ENCODE measurements at regions not wholly inside any gene's neighbourhood (a gene's known extent, or its start where the extent isn't known, plus 50 kb on each side); places are given as distances from the start of the nearest gene placed in this dataset.

DNA sequence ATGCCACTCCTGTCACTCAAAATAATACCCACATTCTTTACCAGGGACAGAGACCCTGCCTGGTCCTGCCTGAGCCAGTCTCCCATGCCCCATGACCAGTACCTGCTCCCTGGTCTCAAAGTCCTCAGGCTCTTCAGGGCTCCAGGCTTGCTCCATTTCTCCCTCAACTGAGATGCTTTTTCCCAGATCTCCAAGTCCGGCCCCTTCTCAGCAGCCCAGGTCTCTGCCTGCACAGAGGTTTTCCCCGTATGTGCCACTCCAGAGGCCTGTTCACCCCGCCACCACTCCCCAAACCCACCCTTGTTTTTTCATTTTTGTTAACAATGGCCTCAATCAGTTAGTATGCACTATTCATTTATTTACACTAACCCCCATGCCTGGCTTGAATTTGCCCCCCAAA, 499.5 kb upstream of the MYT1L start:
- no peak for DNase-seq (ENCODE audit: low read depth)
- TF ChIP-seq, protein P1, sequence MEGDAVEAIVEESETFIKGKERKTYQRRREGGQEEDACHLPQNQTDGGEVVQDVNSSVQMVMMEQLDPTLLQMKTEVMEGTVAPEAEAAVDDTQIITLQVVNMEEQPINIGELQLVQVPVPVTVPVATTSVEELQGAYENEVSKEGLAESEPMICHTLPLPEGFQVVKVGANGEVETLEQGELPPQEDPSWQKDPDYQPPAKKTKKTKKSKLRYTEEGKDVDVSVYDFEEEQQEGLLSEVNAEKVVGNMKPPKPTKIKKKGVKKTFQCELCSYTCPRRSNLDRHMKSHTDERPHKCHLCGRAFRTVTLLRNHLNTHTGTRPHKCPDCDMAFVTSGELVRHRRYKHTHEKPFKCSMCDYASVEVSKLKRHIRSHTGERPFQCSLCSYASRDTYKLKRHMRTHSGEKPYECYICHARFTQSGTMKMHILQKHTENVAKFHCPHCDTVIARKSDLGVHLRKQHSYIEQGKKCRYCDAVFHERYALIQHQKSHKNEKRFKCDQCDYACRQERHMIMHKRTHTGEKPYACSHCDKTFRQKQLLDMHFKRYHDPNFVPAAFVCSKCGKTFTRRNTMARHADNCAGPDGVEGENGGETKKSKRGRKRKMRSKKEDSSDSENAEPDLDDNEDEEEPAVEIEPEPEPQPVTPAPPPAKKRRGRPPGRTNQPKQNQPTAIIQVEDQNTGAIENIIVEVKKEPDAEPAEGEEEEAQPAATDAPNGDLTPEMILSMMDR (IDR thresholded peaks at IDR 0.05; ENCODE audit: insufficient read depth, low read length) = no peak
- no peak overlapping the region for H3K4me3 ChIP-seq (ENCODE audit: low read depth, low read length)

DNA sequence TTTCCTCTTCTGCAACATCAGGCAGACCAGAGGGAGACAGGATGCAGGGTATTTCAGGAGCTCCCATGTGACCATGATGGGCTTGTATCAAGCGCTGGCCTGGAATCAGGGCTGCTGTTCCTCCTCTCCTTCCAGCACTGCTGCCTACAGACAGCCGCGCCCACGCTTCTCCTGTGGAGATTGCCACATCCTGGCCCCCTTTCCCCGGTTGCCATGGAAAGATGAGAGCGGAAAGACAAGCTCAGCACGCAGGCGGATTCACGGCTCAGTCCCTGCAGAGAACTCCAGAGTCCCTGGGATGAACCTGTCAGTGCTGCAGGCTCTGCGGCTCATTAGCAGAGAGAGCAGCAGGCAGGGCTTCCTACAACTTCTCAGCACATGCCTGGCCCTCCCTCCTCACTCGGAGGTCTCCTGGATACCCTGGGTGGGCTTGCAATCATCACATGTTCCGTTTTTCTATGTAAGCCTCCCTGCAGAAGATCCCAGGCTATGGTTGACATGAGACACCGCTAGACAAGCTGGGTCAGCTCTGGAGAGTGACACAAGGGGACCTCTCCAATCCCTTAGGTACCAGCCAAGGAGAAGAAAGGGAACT, 497.8 kb upstream of the MYT1L start:
- H3K4me3 ChIP-seq (ENCODE audit: low read depth, low read length) = no peak overlapping the region
- TF ChIP-seq, protein P1 (IDR thresholded peaks at IDR 0.05; ENCODE audit: insufficient read depth, low read length) = no peak
- no peak for DNase-seq (ENCODE audit: low read depth)

DNA sequence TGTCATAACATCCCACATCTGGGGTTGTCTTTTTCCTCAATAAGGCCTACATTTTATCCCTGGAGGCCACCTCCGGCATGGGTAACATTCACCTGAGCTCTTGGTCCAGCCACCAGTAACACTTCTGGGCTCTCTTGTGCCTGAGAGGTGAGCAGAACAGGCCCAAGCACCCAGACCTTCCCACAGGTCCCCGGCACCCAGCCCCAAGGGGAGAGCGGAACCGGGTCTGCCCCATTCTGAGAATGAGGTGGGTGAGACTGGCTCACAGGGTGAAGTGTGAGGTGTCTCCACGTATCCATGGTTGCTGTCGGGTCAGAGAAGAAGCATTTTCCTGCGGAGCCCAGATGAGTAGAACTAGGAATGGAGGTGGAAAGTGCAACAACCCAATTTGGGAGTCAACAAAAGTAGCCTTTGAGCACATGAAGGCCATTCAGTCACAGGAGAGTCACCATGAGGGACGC, 496.7 kb upstream of the MYT1L start:
- TF ChIP-seq, protein P1 (IDR thresholded peaks at IDR 0.05; ENCODE audit: insufficient read depth, low read length) = no peak

DNA sequence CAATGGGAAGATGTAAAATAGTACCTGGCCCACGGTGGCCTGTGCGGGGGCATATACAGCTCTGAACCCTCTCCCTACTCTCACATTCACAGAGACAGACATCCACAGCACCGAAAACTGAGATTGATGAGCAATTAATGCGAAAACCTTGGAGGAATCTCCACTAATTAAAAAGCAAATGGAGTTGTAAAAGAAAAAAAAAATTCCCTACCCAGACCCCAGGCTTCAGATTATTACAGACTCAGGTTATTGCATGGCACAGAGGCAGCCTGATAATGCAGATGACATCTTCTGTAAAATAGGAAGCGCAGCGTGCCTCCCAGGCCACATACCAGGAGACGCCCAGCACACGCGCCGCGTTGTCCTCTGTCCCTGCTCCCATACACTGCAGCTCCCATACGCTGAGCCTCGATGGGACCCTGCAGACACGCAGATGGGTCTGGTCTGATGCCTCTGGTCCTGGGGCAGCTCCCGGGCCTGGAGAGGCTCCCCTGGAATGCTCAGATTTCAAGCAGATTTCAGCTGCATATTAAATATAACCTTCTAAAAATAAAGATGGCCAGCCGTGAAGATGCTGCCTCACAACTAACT, 496.1 kb upstream of the MYT1L start:
- no peak overlapping the region for H3K4me3 ChIP-seq (ENCODE audit: low read depth, low read length)
- TF ChIP-seq, protein P1 (IDR thresholded peaks at IDR 0.05; ENCODE audit: insufficient read depth, low read length) = no peak
- DNase-seq (ENCODE audit: low read depth) = no peak

More for the DNA sequence above, 496.7 kb upstream of the MYT1L start:
- DNase-seq (ENCODE audit: low read depth) = no peak
- H3K4me3 ChIP-seq (ENCODE audit: low read depth, low read length) = no peak overlapping the region

DNA sequence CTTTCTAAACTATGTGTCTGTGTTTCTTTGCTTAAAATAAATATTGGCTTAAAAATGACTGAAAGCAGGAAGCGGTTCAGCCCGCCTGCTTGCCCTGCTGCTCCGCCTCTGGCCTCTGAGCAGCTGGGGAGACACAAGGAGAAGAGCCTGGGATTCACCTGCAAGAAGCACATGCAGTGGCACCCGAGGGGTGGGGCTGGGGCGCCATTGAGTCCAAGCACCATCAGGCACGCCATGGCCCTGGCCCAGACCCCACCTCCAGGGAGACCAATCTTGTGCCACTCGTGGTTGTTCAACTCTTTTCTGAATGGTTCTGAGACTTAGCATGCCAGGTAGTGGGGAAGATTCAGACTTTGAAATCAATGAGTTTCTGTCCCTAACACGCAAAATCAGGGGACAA, 495.5 kb upstream of the MYT1L start:
- H3K4me3 ChIP-seq (ENCODE audit: low read depth, low read length) = no peak overlapping the region
- no peak for DNase-seq (ENCODE audit: low read depth)
- TF ChIP-seq, protein P1 (IDR thresholded peaks at IDR 0.05; ENCODE audit: insufficient read depth, low read length) = no peak

DNA sequence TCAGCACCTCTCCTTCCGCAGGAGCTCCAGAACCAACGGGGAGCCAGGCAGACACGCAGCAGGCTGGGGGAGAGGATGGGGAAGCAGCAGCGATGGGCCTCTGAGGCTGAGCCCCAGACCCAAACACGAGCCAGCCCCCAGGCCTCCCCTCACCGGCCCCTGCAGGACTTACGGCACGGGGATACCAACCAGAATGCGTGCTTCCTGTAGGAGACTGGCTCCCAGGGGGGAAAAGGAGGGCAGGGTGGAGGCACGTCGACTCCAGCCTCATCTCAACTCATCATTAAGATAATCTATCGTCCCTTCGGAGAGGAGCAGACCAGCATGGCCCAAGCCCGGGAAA, 495.1 kb upstream of the MYT1L start:
- TF ChIP-seq, protein P1 (IDR thresholded peaks at IDR 0.05; ENCODE audit: insufficient read depth, low read length) = no peak
- no peak for DNase-seq (ENCODE audit: low read depth)
- no peak overlapping the region for H3K4me3 ChIP-seq (ENCODE audit: low read depth, low read length)

Measured in fibroblast of the aortic adventitia (primary cell).